ENCODE measurements at regions not wholly inside any gene's neighbourhood (a gene's known extent, or its start where the extent isn't known, plus 50 kb on each side); places are given as distances from the start of the nearest gene placed in this dataset.

DNA sequence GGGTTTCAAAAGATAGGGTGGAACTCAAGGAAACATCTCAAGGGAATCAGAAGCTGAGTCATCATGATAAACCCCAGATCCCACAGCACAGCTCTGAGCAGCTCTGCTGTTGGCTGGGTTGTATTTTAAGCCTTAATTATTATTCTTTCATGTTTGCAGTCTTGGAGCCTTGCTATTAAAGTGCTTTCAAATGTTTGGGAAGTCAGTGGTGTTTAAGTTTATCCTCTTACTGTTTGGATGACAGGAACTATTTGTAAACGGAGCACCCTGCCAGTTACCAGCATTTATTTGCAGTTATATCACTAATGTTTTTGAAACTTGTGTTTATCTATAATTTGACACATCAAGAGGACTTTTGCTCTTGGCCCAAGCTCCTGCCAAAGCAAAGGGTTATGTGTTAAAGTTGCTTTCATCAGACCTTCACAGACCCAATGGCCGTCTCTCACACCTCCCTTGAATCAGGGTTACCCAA lies 141.1 kb upstream of the SPDL1 start:
- H3K27me3 ChIP-seq, result no peaks in the 10 kb centered on the region
- H3K4me1 ChIP-seq, result no peaks in the 10 kb centered on the region
- no peak overlapping the region for H3K4me3 ChIP-seq
- DNase-seq (no peak), ATAC-seq (ENCODE audit: low FRiP score in 2 of 2) (no peak)
- no peaks in the 10 kb centered on the region for H3K9me3 ChIP-seq
- H3K36me3 ChIP-seq, result no peaks in the 10 kb centered on the region
- TF ChIP-seq POLR2AphosphoS5 (IDR thresholded peaks at IDR 0.05) (no peak), EP300 (IDR thresholded peaks at IDR 0.05) (no peak), POLR2A (IDR thresholded peaks at IDR 0.05) (no peak), CTCF (IDR thresholded peaks at IDR 0.05) (no peak)
- no peak overlapping the region for H3K27ac ChIP-seq
- WGBS, 2 donors, result 32 to 45% methylated on average over 2 of the region's 2 CpGs

GRCh38 chr5:169440107-169440705 lies 139.3 kb upstream of the SLIT3 start:
- 41 to 69% methylated on average over 3 of the region's 3 CpGs for WGBS, 2 donors
- Histone ChIP-seq H3K9me3 (no peaks in the 10 kb centered on the region), H3K36me3 (no peaks in the 10 kb centered on the region), H3K27me3 (no peaks in the 10 kb centered on the region), H3K27ac (no peak overlapping the region), H3K4me3 (no peak overlapping the region), H3K4me1 (no peaks in the 10 kb centered on the region)
- TF ChIP-seq POLR2A (IDR thresholded peaks at IDR 0.05) (no peak), EP300 (IDR thresholded peaks at IDR 0.05) (no peak), POLR2AphosphoS5 (IDR thresholded peaks at IDR 0.05) (no peak), CTCF (IDR thresholded peaks at IDR 0.05) (no peak)
- ATAC-seq (ENCODE audit: low FRiP score in 2 of 2) (no peak), DNase-seq (no peak)

DNA sequence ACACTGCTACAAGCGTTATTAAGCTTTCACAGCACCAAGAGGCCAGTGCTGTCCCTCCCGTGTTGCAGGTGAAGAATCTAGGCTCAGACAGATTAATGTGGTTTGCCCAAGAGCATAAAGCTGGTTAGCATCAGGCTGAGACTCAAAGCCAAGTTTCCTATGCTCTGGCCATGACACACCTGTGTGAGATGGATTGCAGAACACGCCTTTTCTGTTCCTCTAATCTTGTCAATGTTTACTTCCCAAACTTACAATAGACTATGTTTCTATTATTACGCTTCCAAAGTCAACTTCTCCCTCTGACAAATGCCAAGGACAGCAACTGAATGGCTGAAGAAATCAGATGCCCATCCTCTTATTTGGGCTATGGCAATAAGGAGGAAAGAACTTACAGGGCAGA lies 138.4 kb upstream of the SLIT3 start:
- Histone ChIP-seq H3K27me3 (no peaks in the 10 kb centered on the region), H3K27ac (no peak overlapping the region), H3K4me3 (no peak overlapping the region), H3K4me1 (no peaks in the 10 kb centered on the region), H3K9me3 (no peaks in the 10 kb centered on the region), H3K36me3 (no peaks in the 10 kb centered on the region)
- TF ChIP-seq POLR2A (IDR thresholded peaks at IDR 0.05) (no peak), POLR2AphosphoS5 (IDR thresholded peaks at IDR 0.05) (no peak), EP300 (IDR thresholded peaks at IDR 0.05) (no peak), CTCF (IDR thresholded peaks at IDR 0.05) (no peak)
- ATAC-seq (ENCODE audit: low FRiP score in 2 of 2), result no peak
- no peak for DNase-seq
- WGBS, 2 donors, result 81% methylated on average over 4 of the region's 4 CpGs

DNA sequence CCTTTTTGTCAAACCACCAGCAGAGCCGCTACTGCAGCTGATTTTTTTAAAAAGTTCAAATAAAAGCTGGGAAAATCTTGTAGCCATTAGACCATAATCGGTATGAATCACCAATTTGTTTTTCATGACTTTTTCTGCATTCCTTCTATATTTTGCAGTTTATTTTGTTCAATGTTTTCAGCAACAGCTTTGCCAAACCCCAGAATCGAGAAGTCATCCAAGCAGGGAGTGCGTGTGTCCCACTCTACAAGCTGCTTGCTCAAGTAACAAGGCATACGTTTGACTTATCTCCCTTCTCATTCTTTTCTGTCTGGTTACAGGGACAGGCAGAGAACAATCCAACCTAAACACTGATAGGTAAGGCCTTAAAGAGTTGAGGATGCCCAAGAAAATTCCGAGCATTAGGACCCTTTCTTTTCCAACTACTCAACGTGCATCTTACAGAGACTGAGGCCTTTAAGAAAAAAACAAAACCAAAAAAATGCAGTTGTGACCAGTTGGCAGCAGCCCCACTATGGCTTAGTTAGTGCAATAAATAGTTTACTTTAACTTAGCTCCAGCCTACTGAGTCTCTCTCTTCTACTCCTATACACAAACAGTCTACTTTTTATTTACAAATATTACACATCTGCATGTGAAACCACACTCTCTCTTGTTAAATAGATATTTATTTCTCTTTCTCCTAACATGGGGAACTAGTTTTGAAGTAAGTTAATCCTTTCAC lies 134.7 kb upstream of the SLIT3 start:
- DNase-seq, result no peak
- no peak overlapping the region for H3K27ac ChIP-seq
- H3K36me3 ChIP-seq, result no peaks in the 10 kb centered on the region
- no peaks in the 10 kb centered on the region for H3K4me1 ChIP-seq
- ATAC-seq (ENCODE audit: low FRiP score in 2 of 2), result no peak
- no peaks in the 10 kb centered on the region for H3K27me3 ChIP-seq
- H3K9me3 ChIP-seq, result no peaks in the 10 kb centered on the region
- no peak overlapping the region for H3K4me3 ChIP-seq
- TF ChIP-seq POLR2AphosphoS5 (IDR thresholded peaks at IDR 0.05) (no peak), EP300 (IDR thresholded peaks at IDR 0.05) (no peak), CTCF (IDR thresholded peaks at IDR 0.05) (no peak), POLR2A (IDR thresholded peaks at IDR 0.05) (no peak)
- WGBS, 2 donors, result 69 to 78% methylated on average over 7 of the region's 7 CpGs
